HG03457 (cell line): ENCODE measurements at regions not wholly inside any gene's neighbourhood (a gene's known extent, or its start where the extent isn't known, plus 50 kb on each side); places are given as distances from the start of the nearest gene placed in this dataset.
"Not testable (repeated sequence)": the region's sequence is repeated elsewhere in the genome, so short reads cannot be mapped to it uniquely, and the experiment has no call there.

Experiments used
- ATAC-seq: cut with Tn5 transposase; IDR thresholded peaks from one replicate; pipeline ENCODE4 v1.9.1; 2021; ENCODE audit warnings: moderate number of reproducible peaks; ENCODE audit not compliant: unreplicated experiment

DNA sequence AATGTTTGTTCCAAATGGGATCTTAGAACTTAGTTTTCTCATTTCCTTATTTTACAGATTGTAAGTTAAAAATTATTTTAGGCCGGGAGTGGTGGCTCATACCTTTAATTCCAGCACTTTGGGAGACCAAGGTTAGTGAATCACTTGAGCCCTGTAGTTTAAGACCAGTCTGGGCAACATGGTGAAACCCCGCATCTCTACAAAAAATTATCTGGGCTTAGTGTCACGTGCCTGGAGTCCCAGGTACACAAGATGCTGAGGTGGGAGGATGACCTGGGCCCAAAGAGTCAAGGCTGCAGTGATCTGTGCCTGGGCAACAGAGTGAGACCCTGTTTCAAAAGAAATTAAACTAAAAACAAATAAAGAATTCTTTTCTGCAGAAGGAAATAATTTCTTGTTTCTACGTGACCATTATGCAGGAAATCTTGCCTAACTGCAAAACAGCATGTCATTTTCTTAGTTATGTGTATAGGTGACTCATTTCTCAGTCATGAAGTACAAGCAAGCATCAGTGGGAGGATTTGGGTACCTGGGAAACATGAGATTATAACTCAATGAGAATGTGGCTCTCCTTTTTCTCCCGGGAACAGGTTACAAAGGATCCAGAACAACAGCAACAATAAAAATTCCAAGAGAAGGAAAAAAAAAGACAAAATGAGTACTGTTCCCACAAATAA is 375.1 kb upstream of the ST8SIA4 start:
- no peak for ATAC-seq

DNA sequence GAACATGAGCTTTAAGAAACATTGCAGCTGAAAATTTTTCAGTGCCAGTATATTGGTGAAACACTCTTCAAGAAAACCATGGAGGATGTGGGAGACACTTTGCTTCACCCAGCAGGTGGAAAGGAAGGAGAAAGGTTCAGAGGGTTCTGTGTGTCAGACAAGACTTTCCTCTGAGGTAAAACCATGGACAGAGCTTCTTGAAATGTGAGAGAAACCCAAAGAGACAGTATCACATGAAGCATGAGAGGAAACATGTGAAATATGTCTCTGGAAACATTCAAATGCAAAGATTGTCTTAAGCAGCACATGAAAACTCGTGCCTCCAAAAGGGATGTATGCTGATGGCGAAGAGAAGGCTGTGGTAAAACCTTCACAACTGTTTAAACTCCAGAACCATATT is 368.9 kb upstream of the ST8SIA4 start:
- no peak for ATAC-seq

DNA sequence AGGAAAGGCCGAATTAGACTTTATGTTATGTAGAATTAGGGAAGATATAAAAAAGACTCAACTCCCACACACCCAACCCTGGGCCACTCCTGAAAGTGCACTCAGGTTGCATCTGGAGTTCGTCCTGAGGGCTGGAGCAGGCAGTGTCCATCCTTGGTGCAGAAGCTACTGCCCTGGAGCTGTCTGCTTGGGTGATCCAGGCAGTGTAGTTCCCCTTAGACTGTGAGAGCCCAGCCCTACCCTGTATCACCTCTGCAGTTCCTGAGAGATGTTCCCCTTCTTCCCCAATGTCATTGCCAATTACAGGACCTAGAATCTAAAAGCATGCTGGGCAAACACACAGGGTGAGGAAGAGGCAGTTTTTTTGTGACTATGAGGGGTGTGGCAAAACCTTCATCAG is 368.3 kb upstream of the ST8SIA4 start:
- no peak for ATAC-seq

DNA sequence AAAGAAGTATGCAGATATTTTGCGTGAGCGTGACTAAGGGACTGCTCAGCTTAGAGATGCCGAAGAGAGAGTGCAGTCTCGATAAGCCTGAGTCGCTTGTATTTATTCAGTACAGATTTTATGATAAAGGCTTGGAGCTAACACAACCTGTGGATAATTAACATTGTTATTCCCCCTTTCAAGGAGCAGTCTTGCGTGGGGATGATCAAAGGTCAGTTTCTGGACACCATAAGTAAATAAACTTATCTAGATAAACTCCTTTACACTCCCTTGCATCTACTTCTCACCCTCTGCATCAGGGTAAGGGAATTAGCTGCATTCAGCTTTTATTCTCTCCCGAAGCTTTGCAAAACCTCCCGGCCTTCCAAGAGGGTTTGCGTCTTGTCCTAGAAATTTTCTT is 357.8 kb upstream of the ST8SIA4 start:
- no peak for ATAC-seq

DNA sequence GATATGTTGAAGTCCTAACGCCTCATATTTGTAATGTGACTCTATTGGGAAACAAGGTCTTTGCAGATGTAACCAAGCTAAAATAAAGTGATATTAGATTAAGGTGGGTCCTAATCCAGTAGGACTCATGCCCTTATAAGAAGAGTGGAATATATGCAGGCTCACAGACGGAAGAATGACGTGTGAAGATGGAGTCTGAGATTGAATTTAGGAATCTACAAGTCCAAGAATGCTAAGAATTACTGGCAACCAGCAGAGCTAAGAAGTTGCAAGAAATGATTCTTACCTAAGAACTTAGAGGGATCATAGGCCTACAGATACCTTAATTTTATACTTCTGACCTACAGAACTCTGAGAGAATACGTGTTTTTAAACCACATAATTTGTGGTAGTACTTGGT is 350.0 kb upstream of the ST8SIA4 start:
- ATAC-seq = no peak

DNA sequence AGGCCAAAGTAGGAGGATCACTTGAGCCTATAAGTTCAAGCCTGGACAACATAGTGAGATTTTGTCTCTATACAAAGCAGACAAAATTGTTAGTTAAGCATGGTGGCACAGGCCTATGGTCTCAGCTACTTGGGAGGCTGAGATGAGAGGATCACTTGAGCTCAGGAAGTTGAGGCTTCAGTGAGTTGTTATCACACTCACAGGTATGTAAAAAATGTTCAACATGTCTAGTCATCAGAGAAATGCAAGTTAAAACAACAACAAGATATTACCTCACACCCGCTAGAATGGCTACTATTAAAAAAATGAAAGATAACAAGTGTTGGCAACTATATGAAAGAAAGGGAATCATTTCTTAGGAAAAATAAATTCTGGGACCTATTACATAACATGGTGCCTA is 341.5 kb upstream of the ST8SIA4 start:
- ATAC-seq = no peak

DNA sequence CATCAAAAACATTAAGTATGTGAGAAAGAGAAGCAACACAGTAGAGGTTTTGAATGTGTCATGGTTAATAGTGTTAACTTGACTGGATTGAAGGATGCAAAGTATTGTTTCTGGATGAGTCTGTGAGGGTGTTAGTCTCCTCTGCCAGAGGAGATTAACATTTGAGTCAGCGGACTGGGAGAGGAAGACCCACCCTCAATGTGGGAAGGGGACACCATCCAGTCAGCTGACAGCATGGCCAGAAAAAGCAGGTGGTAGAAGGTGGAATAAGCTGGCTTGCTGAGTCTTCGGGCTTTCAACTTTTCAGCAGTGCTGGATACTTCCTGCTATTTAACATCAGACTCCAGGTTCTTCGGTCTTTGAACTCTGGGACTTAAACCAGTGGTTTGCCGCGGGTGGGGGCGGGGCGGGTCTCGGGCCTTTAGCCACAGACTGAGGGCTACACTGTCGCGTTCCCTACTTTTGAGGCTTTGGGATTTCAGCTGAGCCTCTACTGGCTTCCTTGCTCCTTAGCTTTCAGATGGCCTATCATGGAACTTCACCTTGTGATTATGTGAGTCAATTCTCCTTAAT is 309.9 kb upstream of the ST8SIA4 start:
- no peak for ATAC-seq

DNA sequence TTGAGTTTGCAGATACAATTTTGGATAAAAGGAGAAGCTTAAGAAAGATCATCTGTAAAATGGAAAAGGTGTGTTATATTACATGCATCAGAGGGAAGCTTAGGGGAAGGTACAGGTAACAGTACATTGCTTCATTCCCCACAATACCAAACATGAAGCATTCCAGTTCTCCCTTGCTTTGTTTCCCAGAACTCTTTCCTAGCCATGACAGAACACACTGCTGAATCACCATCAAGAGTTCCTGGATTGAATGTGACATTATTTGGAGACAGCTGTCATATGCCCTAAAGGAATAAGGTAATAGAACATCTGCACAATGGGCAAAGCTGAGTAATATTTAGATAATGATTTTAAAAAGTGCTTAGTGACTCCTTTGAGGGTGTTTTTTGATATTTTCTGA is 303.5 kb upstream of the ST8SIA4 start:
- ATAC-seq = no peak

DNA sequence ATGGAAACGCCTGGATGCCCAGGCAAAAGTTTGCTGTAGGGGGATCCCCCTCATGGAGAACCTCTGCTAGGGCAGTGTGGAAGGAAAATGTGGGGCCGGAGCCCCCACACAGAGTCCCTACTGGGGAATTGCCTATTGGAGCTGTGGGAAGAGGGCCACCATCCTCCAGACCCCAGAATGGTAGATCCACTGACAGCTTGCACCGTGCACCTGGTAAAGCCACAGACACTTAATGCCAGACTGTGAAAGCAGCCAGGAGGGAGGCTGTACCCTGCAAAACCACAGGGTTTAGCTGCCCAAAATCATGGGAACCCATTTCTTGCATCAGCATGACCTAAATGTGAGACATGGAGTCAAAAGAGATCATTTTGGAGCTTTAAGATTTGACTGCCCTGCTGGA is 302.0 kb upstream of the ST8SIA4 start:
- ATAC-seq = not testable (repeated sequence)

DNA sequence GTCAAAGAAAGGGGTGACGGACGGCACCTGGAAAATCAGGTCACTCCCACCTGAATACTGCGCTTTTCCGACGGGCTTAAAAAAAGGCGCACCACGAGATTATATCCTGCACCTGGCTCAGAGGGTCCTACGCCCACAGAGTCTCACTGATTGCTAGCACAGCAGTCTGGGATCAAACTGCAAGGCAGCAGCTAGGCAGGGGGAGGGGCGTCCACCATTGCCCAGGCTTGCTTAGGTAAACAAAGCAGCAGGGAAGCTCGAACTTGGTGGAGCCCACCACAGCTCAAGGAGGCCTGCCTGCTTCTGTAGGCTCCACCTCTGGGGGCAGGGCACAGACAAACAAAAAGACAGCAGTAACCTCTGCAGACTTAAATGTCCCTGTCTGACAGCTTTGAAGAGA is 277.3 kb upstream of the ST8SIA4 start:
- not testable (repeated sequence) for ATAC-seq

DNA sequence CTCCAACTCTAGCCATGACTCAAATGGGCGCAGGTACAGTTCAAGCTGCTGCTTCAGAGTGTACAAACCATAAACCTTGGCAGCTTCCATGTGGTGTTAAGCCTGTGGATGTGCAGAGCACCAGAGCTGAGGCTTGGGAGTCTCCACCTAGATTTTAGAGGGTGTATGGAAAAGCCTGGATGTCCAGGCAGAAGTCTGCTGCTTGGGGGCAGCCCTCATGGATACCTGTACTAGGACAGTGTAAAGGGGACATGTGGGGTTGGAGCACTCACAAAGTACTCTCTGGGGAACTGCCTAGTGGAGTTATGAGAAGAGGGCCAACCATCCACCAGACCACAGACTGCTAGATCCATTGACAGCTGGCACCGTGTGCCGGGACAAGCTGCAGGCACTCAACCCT is 273.5 kb upstream of the ST8SIA4 start:
- no peak for ATAC-seq

DNA sequence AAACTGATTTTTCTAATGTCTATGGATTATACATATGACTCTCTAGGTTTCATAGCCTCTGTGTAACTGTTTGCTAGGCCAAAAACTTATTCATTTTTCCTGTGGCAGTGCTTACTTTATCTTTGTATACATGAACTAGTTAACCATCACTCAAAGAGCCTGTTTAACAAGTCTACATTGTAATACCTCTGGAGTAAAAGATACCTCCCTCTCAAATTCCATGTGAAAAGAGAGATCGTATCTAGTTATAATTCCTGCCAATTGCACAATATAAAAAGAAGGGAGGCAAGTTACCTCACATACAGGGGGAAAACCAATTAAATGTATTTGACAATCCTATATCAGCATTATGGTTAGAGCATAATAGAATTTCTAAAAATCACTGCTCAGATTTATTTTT is 271.9 kb upstream of the ST8SIA4 start:
- no peak for ATAC-seq

DNA sequence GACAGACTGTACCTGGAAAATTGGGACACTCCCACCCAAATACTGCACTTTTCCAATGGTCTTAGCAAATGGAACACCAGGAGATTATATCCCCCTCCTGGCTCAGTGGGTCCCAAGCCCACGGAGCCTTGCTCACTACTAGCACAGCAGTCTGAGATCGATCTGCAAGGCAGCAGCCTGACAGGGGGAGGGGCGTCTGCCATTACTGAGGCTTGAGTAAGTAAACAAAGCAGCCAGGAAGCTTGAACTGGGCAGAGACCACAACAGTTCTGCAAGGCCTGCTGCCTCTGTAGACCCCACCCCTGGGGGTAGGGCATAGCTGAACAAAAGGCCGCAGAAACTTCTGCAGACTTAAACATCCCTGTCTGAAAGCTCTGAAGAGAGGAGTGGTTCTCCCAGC is 260.0 kb upstream of the ST8SIA4 start:
- no peak for ATAC-seq

DNA sequence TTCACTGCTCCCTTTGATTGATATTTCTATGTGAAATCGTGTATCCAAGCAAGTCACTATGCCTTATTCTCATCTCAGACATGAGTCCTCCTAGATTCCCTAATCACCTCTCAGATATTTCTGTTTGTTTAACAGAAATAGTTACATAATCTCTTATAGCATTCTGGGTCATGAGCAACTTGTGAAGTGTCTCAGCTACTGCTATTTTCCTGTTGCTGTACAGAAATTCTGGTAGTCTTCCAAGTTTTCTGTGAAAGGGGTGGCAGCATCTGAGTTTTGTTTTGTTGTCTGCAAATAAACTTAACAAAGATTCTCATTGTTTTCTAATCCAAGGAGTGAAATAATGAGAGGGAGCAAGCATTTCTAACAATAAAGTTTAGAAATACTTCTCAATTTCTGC is 256.9 kb upstream of the ST8SIA4 start:
- ATAC-seq = no peak

DNA sequence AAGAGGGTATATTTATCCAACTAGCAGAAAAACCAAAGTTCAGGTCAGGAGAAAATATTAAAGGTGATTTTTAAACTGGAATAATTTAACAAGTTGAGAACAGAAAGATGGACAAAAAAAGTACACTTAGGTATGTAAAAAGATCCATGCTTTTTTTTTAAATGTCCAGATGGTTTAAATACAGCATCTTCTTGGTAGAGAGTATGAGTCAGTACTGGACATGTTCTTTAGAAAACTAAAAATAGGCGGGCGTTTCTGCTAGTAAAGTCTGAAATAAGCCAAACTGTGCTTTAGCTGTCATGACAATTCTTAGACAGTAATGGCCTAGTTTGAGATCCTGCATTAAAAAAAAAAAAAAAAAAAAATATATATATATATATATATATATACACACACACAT is 255.9 kb upstream of the ST8SIA4 start:
- no peak for ATAC-seq

DNA sequence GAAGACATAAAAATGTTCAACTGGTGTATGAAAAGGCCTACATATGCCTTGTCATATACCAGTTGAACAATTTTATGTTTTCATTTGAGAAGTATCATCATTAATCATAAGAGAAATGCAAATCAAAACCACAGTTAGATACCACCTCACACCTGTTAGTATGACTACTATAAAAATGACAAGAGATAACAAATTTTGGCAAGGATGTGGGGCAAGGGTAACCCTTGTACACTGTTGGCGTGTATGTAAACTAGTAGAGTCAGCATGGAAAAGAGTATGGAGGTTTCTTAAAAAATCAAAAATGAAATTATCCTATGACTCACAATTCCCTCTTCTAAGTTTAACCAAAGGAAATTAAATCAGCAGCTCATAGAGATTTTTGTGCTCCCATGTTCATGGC is 250.4 kb upstream of the ST8SIA4 start:
- ATAC-seq = no peak

DNA sequence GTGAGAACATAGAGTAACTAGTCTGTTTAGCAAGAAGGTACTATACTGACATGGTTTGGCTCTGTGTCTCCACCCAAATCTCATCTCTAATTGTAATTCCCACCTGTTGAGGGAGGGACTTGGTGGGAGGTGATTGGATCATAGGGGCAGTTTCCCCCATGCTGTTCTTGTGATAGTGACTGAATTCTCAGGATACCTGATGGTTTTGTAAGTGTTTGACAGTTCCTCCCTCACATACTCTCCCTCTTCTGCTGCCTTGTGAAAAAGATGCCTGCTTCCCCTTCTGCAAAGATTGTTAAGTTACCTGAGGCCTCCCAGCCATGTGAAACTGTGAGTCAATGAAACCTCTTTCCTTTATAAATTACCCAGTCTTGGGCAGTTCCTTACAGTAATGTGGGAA is 240.4 kb upstream of the ST8SIA4 start:
- no peak for ATAC-seq

DNA sequence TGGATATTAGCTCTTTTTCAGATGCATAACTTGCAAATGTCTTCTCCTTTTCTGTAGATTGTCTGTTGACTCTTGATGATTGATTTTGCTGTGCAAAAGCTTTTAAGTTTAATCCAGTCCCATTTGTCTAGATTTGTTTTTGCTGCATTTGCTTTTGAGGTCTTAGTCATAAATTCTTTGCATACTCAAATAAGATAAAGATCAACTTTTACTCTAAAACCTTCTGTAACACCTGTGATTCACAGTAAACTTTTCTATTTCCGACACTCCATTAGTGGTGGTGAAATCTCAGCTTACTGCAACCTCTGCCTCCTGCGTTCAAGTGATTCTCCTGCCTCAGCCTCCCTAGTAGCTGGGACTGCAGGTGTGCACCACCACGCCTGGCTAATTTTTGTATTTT is 239.0 kb upstream of the ST8SIA4 start:
- no peak for ATAC-seq

DNA sequence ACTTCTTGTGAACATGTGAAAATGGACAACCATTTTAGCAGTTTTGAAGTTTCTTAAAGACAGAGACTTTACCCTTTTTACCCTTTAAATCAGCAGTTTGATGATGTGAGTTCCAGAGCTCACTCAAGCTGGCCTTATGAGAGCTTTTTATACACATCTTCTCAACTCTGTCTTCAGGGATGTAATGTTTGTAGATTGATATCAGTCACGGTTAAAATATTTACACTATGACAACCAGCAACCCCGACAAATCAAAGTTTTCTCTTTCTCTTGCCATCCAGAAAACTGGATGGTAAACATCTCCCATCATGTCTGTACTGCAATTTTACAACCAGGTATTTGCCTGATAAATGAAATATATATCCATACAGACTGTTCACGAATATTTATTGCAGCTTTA is 233.4 kb upstream of the ST8SIA4 start:
- ATAC-seq = no peak

DNA sequence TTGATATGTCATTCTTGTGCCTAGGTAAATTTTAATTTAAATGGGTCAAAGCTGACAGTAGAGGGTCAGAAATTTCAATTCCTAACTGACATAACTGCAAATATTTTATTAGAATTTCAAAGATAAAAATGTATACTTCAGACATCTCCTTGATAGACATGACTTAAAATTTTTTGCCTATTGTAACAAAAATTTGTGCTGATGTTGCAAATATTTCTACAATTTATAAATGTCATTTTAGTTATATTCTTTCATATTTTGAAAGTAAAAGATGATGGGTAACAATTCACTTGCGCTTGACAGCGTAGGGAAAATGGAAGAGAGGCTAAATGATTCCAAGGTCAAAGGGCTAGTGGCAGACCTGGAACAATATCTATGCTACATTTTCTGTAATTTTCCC is 220.3 kb upstream of the ST8SIA4 start:
- no peak for ATAC-seq

DNA sequence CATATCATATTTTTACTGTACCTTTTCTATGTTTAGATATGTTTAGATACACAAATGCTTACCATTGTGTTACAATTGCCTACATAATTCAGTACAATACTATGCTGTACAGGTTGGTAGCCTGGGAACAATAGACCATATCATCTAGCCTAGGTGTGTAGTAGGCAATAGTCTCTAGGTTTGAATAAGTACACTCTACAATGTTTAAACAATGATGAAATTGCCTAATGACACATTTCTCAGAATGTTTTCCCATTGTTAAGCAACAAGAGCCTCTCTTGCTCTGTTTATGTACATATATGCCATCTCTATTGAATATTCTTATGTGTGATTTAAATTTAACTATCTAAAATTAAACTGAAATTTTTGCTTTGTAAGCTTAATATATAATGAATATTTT is 209.6 kb upstream of the ST8SIA4 start:
- no peak for ATAC-seq

DNA sequence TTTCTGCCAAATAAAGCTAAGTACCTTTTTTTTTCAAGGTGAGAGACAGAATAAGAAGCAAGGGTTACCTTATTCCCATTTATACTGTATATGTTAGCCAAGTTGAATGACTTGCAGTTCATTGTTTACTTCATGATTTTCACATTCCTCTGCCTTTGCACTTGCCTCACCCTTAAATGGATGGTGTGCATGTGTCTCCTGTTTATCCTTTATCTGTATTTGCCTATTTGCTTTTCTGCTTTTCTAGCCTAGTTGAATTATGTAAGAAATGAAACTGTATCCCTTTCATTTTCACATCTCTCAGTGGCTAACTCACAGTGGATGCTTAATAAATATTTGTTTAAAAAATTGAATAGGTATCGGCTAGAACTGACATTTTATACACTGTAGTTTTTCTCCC is 200.8 kb upstream of the ST8SIA4 start:
- ATAC-seq = no peak

DNA sequence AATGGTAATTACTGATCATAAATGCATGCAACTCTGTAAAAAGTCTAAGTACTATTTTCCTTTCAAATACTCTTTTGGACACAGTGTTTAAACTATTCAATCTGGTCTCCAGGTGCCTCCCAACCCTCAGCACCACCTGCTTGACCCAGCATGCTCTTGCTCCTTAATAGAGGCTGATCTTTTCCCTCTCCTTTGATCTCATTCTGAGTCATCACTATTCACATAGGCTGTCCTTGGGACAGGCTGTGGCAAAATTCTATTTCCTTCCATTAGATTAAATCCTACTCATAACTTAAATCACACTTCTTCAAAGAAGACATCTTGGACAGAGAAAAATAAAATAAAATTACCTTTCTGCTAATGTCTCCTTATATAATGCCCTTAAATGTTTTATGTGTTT is 199.4 kb upstream of the ST8SIA4 start:
- ATAC-seq = no peak
